Mucosa of rectum (tissue), 2 donors: ENCODE measurements at regions not wholly inside any gene's neighbourhood (a gene's known extent, or its start where the extent isn't known, plus 50 kb on each side); places are given as distances from the start of the nearest gene placed in this dataset.
"Not testable (repeated sequence)": the region's sequence is repeated elsewhere in the genome, so short reads cannot be mapped to it uniquely, and the experiment has no call there.

Source experiments
- H3K27ac ChIP-seq, 2 donors: one replicate each; pipeline ENCODE4 v1.7.0; 2013; ENCODE audit warnings: inconsistent platforms in 2 of 2, low read depth in 2 of 2, low read length in 2 of 2
- H3K27me3 ChIP-seq, 2 donors: one replicate each; pipeline ENCODE4 v1.7.0; 2013; ENCODE audit warnings: low read length in 2 of 2; ENCODE audit not compliant: control insufficient read depth in 2 of 2, insufficient read depth in 2 of 2
- H3K36me3 ChIP-seq, 2 donors: one replicate each; pipeline ENCODE4 v1.7.0; 2013; ENCODE audit warnings: low read length in 2 of 2; ENCODE audit not compliant: control insufficient read depth in 2 of 2, insufficient read depth in 2 of 2
- H3K4me1 ChIP-seq, 2 donors: one replicate each; pipeline ENCODE4 v1.7.0; 2013; ENCODE audit warnings: low read length in 2 of 2, mild to moderate bottlenecking in 1 of 2; ENCODE audit not compliant: control insufficient read depth in 2 of 2, insufficient read depth in 2 of 2
- H3K4me3 ChIP-seq, 2 donors: one replicate each; pipeline ENCODE4 v1.7.0; 2013; ENCODE audit warnings: low read length in 2 of 2
- H3K9ac ChIP-seq, 2 donors: one replicate each; pipeline ENCODE4 v1.7.0; 2013; ENCODE audit warnings: low read length in 2 of 2, low read depth in 1 of 2, mild to moderate bottlenecking in 1 of 2
- H3K9me3 ChIP-seq, 2 donors: one replicate each; pipeline ENCODE4 v1.7.0; 2013; ENCODE audit warnings: low read length in 2 of 2; ENCODE audit not compliant: control insufficient read depth in 2 of 2
- donor health status: healthy.
- donor health status: Normal muscosa, but diverticular disease.

GRCh38 chr12:9402432-9403040 is 194.3 kb upstream of the PZP start:
- not testable (repeated sequence) for H3K27me3 ChIP-seq, H3K27ac ChIP-seq, H3K4me1 ChIP-seq, H3K4me3 ChIP-seq, H3K36me3 ChIP-seq, H3K9me3 ChIP-seq, H3K9ac ChIP-seq

GRCh38 chr12:9396367-9396766 is 188.2 kb upstream of the PZP start:
- H3K9ac ChIP-seq, H3K27me3 ChIP-seq, H3K4me3 ChIP-seq, H3K4me1 ChIP-seq, H3K9me3 ChIP-seq, H3K27ac ChIP-seq, H3K36me3 ChIP-seq: not testable (repeated sequence)

GRCh38 chr12:9395220-9395619 is 187.0 kb upstream of the PZP start:
- H3K4me3 ChIP-seq, H3K27me3 ChIP-seq, H3K36me3 ChIP-seq: not testable (repeated sequence)

GRCh38 chr12:9392842-9393241 is 184.6 kb upstream of the PZP start:
- Histone ChIP-seq H3K9ac (no peak overlapping the region), H3K27ac (no peak overlapping the region), H3K9me3 (no peaks in the 10 kb centered on the region), H3K4me3 (no peak overlapping the region), H3K36me3 (no peaks in the 10 kb centered on the region), H3K27me3 (no peaks in the 10 kb centered on the region), H3K4me1 (no peaks in the 10 kb centered on the region)

More at GRCh38 chr12:9395220-9395619, 187.0 kb upstream of the PZP start:
- H3K4me1 ChIP-seq, H3K9me3 ChIP-seq, H3K27ac ChIP-seq, H3K9ac ChIP-seq: not testable (repeated sequence)

GRCh38 chr12:9391815-9392214 is 183.6 kb upstream of the PZP start:
- Histone ChIP-seq H3K36me3 (no peaks in the 10 kb centered on the region), H3K4me3 (no peak overlapping the region), H3K27me3 (no peaks in the 10 kb centered on the region), H3K9ac (no peak overlapping the region), H3K9me3 (no peaks in the 10 kb centered on the region), H3K4me1 (no peaks in the 10 kb centered on the region), H3K27ac (no peak overlapping the region)

- Histone ChIP-seq H3K36me3 (no peaks in the 10 kb centered on the region), H3K4me3 (no peak overlapping the region), H3K9me3 (no peaks in the 10 kb centered on the region), H3K27ac (no peak overlapping the region), H3K4me1 (no peaks in the 10 kb centered on the region), H3K9ac (no peak overlapping the region), H3K27me3 (no peaks in the 10 kb centered on the region)
Measured at GRCh38 chr12:9390761-9391160, 182.6 kb upstream of the PZP start.

- no peak overlapping the region for H3K9ac ChIP-seq
- H3K27ac ChIP-seq = no peak overlapping the region
- H3K27me3 ChIP-seq = no peaks in the 10 kb centered on the region
- no peaks in the 10 kb centered on the region for H3K9me3 ChIP-seq
- H3K4me3 ChIP-seq = no peak overlapping the region
- H3K4me1 ChIP-seq = no peaks in the 10 kb centered on the region
- no peaks in the 10 kb centered on the region for H3K36me3 ChIP-seq
Measured at GRCh38 chr12:9389796-9390195, 181.6 kb upstream of the PZP start.

GRCh38 chr12:9388379-9388778 is 180.2 kb upstream of the PZP start:
- Histone ChIP-seq H3K4me3 (no peak overlapping the region), H3K9ac (no peak overlapping the region), H3K27ac (no peak overlapping the region), H3K9me3 (no peaks in the 10 kb centered on the region), H3K27me3 (no peaks in the 10 kb centered on the region), H3K36me3 (no peaks in the 10 kb centered on the region), H3K4me1 (no peaks in the 10 kb centered on the region)

- H3K36me3 ChIP-seq = no peaks in the 10 kb centered on the region
- H3K9ac ChIP-seq = no peak overlapping the region
- H3K4me3 ChIP-seq = no peak overlapping the region
- H3K27me3 ChIP-seq = no peaks in the 10 kb centered on the region
- H3K27ac ChIP-seq = no peak overlapping the region
- H3K9me3 ChIP-seq = no peaks in the 10 kb centered on the region
- no peaks in the 10 kb centered on the region for H3K4me1 ChIP-seq
Measured at GRCh38 chr12:9387450-9387849, 179.3 kb upstream of the PZP start.

GRCh38 chr12:9383585-9383984 is 175.4 kb upstream of the PZP start:
- no peaks in the 10 kb centered on the region for H3K9me3 ChIP-seq
- no peak overlapping the region for H3K27ac ChIP-seq
- H3K4me3 ChIP-seq = no peak overlapping the region
- H3K9ac ChIP-seq = no peak overlapping the region
- no peaks in the 10 kb centered on the region for H3K27me3 ChIP-seq
- no peaks in the 10 kb centered on the region for H3K36me3 ChIP-seq
- peaks cover 0 to 3% of the 10 kb centered on the region in 2 donors for H3K4me1 ChIP-seq

GRCh38 chr12:9381619-9382018 is 173.4 kb upstream of the PZP start:
- H3K9me3 ChIP-seq = no peaks in the 10 kb centered on the region
- no peaks in the 10 kb centered on the region for H3K36me3 ChIP-seq
- H3K27ac ChIP-seq = no peak overlapping the region
- H3K4me3 ChIP-seq = no peak overlapping the region
- peaks cover 0 to 3% of the 10 kb centered on the region in 2 donors for H3K4me1 ChIP-seq
- no peak overlapping the region for H3K9ac ChIP-seq
- H3K27me3 ChIP-seq = no peaks in the 10 kb centered on the region
